GM20000 (cell line): ENCODE measurements at regions not wholly inside any gene's neighbourhood (a gene's known extent, or its start where the extent isn't known, plus 50 kb on each side); places are given as distances from the start of the nearest gene placed in this dataset.

ENCODE experiments used
- DNase-seq: peaks from one replicate; pipeline ENCODE4 v3.0.0; 2012; ENCODE audit warnings: low spot score
- TF ChIP-seq, protein P1 (sequence below): IDR thresholded peaks from 2 replicates; pipeline ENCODE4 v1.5.1; 2012; ENCODE audit warnings: mild to moderate bottlenecking, control low read depth; ENCODE audit errors: extremely low read depth, missing control alignments

- DNase-seq = no peak
- TF ChIP-seq, protein P1, sequence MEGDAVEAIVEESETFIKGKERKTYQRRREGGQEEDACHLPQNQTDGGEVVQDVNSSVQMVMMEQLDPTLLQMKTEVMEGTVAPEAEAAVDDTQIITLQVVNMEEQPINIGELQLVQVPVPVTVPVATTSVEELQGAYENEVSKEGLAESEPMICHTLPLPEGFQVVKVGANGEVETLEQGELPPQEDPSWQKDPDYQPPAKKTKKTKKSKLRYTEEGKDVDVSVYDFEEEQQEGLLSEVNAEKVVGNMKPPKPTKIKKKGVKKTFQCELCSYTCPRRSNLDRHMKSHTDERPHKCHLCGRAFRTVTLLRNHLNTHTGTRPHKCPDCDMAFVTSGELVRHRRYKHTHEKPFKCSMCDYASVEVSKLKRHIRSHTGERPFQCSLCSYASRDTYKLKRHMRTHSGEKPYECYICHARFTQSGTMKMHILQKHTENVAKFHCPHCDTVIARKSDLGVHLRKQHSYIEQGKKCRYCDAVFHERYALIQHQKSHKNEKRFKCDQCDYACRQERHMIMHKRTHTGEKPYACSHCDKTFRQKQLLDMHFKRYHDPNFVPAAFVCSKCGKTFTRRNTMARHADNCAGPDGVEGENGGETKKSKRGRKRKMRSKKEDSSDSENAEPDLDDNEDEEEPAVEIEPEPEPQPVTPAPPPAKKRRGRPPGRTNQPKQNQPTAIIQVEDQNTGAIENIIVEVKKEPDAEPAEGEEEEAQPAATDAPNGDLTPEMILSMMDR = no peak
These were observed 104.5 kb upstream of the CCDC150 start for GRCh38 chr2:196535061-196535460.

DNA sequence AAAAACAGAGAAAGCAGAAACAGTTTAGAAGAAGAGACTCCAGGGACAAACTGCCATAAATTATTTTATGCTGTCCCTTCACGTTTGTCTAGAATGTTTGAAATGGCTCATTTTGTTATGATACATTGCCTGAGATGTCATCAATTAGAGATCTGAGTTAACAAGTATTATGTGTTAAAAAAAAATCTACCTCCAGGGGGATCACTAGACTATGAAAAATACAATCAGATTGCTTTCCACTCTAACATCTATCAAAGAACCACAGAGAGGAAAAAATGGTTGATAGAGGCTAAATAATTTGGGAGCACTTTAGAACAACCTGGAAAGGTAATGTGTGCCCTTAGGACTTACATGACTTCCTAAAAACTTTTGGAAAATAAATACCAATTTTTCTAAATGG, 103.8 kb upstream of the CCDC150 start:
- no peak for DNase-seq
- TF ChIP-seq, protein P1 = no peak

DNA sequence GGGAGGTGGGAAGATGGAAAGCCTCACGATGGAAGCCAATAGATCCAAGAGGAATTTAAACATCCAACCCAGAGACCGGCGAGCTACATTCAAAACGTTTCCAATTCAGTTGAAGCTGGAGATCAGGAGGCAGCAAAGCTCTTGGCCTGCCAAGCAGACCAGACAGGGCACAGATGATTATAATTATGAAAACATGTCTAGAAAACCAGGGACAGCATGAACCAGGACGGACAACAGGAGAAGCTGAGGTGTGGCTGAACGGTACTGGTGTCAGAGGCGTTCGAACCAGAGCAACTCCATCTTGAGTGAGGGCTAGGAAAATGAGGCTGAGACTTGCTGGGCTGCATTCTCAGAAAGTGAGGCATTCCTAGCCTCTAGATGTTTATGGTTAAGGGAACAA, 102.2 kb upstream of the CCDC150 start:
- TF ChIP-seq, protein P1 = no peak
- DNase-seq = no peak

- TF ChIP-seq, protein P1 = no peak
- no peak for DNase-seq
These were observed 101.3 kb upstream of the CCDC150 start for GRCh38 chr2:196538189-196538588.

- DNase-seq = no peak
- TF ChIP-seq, protein P1 = no peak
These were observed 100.9 kb upstream of the CCDC150 start for GRCh38 chr2:196538646-196539045.

DNA sequence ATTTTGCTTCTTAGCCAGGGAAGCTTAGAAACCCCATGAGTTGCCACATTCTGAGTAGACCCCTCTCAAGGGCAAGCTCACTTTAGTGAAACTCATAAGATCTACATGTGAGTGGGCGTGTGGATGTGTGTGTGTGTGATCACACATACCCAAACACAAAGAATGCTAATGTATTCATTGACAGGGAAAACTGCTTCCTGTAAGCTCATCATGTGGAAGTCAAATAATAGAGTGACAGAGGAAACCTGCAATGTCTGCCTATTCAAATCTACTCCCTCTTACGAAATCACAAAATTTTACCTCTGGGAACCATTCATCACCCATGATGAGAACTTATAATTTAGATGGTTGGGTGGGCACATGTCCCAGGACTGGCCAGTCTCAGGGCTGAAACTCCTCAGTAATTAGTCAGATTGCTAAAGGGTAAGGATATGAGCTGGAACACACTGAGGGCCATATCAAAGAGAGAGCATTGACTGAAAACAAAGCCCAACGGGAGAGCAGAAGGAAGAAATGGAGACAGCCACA, 94.5 kb upstream of the CCDC150 start:
- DNase-seq = no peak
- TF ChIP-seq, protein P1 = no peak

DNA sequence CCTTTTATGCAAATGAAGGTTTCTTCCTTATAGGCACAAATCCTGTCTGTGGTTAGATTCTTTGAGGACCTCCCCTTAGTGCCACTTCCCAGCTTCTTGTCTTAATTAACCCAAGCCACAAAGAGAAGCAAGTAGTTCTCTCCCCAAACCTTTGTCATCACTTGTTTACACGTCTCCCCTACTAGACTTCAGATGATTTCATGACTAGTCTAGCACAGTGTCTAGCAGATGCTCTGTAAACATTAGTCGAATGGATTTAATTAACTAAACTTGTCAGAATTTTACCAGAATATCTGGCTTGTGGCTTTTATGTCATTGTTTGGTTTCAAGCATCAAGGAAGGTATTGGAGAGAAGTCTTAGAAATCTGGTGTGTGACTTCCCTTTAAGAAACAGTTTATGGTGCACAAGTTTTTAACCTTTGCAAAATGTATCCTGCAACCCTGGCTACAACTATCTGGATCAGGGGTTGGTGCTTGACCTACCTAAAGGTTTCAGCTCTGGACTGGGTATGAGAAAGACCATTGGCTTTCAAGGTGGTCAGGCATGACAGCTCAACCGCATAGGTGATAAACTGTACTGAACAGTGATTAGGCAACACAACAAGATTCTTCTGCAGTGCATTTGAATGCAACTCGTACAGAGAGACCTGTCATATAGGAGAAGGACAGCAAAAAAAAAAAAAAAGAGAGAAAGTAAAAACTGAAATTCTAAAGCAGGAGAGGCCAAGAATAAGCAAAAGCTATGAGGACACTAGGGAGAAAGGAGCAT, 93.2 kb upstream of the CCDC150 start:
- DNase-seq = no peak
- TF ChIP-seq, protein P1 = no peak
